Effector memory CD4-positive, alpha-beta T cell (primary cell): ENCODE measurements at regions not wholly inside any gene's neighbourhood (a gene's known extent, or its start where the extent isn't known, plus 50 kb on each side); places are given as distances from the start of the nearest gene placed in this dataset.

Experiments used
- DNase-seq, 3 donors: peaks; one replicate each; pipeline ENCODE4 v3.0.0-alpha.2; 2020
- H3K27ac ChIP-seq: 2 replicates; pipeline ENCODE4 v1.7.0; 2013; ENCODE audit warnings: mild to moderate bottlenecking, low read length, moderate library complexity; ENCODE audit not compliant: insufficient read depth, poor library complexity, severe bottlenecking
- H3K27me3 ChIP-seq: replicated peaks from 2 replicates; pipeline ENCODE4 v1.7.0; 2013; ENCODE audit warnings: mild to moderate bottlenecking, low read length; ENCODE audit not compliant: insufficient read depth, control insufficient read depth, poor library complexity, severe bottlenecking
- H3K36me3 ChIP-seq: 2 replicates; pipeline ENCODE4 v1.7.0; 2013; ENCODE audit warnings: mild to moderate bottlenecking, low read length, moderate library complexity; ENCODE audit not compliant: control insufficient read depth, insufficient read depth
- H3K4me1 ChIP-seq: 2 replicates; pipeline ENCODE4 v1.7.0; 2013; ENCODE audit warnings: low read length, mild to moderate bottlenecking; ENCODE audit not compliant: control insufficient read depth, insufficient read depth, poor library complexity, severe bottlenecking
- H3K4me3 ChIP-seq: 2 replicates; pipeline ENCODE4 v1.7.0; 2013; ENCODE audit warnings: low read length, low read depth, mild to moderate bottlenecking; ENCODE audit not compliant: insufficient read depth, poor library complexity, severe bottlenecking
- H3K9me3 ChIP-seq: 2 replicates; pipeline ENCODE4 v1.7.0; 2013; ENCODE audit warnings: mild to moderate bottlenecking, low read length, moderate library complexity; ENCODE audit not compliant: control insufficient read depth

DNA sequence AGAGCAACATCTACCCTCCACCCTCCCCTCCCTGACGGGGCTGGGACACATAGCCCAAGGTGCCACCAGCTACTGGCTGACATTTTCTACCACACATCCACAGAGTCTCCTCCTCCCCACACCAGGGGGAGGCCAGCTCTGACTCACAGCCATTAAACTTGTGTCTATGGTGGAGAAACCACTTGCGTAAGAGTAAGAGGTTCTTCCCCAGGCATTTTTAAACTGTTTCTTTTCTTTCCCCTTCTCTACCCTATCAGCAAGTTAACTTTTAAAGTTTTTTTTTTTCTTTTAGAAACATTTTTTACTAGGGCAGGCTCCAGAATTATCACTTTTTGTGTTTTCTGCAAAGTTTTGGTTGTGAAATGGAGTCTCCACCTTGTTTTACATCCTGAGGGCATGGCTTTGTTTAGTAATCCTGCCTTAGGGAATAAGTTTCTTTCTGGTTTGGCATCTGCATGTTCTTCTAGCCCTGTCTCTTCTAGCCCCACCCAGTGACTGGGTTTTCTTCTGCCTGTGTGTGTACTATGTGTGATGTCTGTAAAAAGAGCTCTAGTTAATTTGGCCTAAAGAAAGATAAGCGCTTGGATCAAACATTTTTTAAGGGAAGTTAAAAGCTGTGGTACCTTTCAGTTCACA lies 148.8 kb upstream of the GADL1 start:
- H3K4me3 ChIP-seq: no peak overlapping the region
- no peaks in the 10 kb centered on the region for H3K9me3 ChIP-seq
- H3K36me3 ChIP-seq: no peaks in the 10 kb centered on the region
- no peak overlapping the region for H3K27ac ChIP-seq
- H3K4me1 ChIP-seq: no peaks in the 10 kb centered on the region
- H3K27me3 ChIP-seq: no peaks in the 10 kb centered on the region
- DNase-seq: no peak

DNA sequence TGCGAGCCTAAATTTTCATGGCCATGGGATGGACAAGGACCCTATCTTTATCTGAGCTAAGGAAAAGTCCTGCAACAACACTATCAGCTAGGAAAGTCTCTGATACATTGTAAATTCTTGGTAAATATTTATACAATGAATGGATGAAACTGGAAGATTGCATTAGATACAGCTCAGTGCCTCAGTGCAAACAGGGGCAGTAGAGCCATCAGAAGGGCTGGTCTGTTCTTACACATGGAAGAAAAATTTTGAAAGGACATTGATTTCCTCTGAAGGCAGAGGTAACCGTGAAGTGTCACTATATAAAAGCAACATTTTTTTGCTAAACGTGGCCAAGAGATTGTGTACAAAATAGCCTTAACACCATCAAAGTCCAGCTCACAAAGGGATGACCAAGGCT lies 153.2 kb upstream of the GADL1 start:
- H3K9me3 ChIP-seq: no peaks in the 10 kb centered on the region
- no peak for DNase-seq
- H3K4me1 ChIP-seq: no peaks in the 10 kb centered on the region
- no peaks in the 10 kb centered on the region for H3K27me3 ChIP-seq
- H3K4me3 ChIP-seq: no peak overlapping the region
- no peak overlapping the region for H3K27ac ChIP-seq
- H3K36me3 ChIP-seq: no peaks in the 10 kb centered on the region

GRCh38 chr3:31048143-31048542 lies 153.7 kb upstream of the GADL1 start:
- H3K27ac ChIP-seq: no peak overlapping the region
- DNase-seq: no peak
- no peaks in the 10 kb centered on the region for H3K9me3 ChIP-seq
- no peaks in the 10 kb centered on the region for H3K4me1 ChIP-seq
- H3K27me3 ChIP-seq: no peaks in the 10 kb centered on the region
- H3K4me3 ChIP-seq: no peak overlapping the region
- no peaks in the 10 kb centered on the region for H3K36me3 ChIP-seq

GRCh38 chr3:31050296-31050695 lies 155.8 kb upstream of the GADL1 start:
- H3K27me3 ChIP-seq: no peaks in the 10 kb centered on the region
- no peak overlapping the region for H3K4me3 ChIP-seq
- no peaks in the 10 kb centered on the region for H3K9me3 ChIP-seq
- no peak for DNase-seq
- H3K4me1 ChIP-seq: no peaks in the 10 kb centered on the region
- H3K36me3 ChIP-seq: no peaks in the 10 kb centered on the region
- H3K27ac ChIP-seq: no peak overlapping the region

- no peak overlapping the region for H3K27ac ChIP-seq
- no peaks in the 10 kb centered on the region for H3K9me3 ChIP-seq
- no peaks in the 10 kb centered on the region for H3K36me3 ChIP-seq
- H3K27me3 ChIP-seq: no peaks in the 10 kb centered on the region
- no peak overlapping the region for H3K4me3 ChIP-seq
- no peaks in the 10 kb centered on the region for H3K4me1 ChIP-seq
- DNase-seq: no peak
These were observed 156.8 kb upstream of the GADL1 start for GRCh38 chr3:31051226-31051625.

DNA sequence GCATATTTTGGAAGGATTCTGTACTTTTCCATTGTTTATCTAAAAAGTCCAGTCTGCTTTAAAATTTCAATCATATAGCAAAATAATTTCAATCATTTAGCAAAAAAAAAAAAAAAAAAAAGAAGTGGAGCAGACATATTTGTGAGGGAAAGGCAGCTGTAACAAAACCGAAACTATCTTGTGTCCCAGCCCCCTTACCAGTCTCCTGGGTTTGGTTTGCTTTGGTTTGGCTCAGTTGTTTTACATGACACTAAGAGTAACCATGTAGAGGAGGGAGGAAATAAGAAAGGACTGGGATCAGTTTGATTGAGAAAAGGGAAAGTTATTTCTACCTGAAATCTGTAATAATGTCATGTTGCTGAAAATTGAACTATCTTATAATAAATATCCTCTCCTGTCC lies 158.8 kb upstream of the GADL1 start:
- H3K4me3 ChIP-seq: no peak overlapping the region
- no peaks in the 10 kb centered on the region for H3K36me3 ChIP-seq
- no peaks in the 10 kb centered on the region for H3K9me3 ChIP-seq
- no peak for DNase-seq
- H3K27me3 ChIP-seq: no peaks in the 10 kb centered on the region
- H3K27ac ChIP-seq: no peak overlapping the region
- H3K4me1 ChIP-seq: no peaks in the 10 kb centered on the region

DNA sequence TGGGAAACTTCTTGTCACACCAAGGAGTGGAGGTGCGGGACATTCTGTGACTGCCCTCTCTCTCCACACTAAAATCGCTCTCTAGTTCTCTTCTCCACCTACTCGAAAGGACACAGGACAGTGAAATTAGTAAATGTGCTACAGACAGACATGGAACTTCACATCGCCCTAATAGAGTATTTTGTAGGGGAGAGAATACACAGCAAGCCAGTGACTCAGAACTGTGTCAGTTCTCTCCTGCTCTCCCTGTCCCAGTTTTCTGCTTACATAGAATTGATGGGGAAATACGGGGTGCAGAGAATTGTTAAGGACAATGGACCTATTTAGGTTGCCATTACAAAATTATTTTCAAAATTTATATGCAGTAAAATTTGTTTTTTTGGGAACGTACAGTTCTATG lies 159.6 kb upstream of the GADL1 start:
- no peaks in the 10 kb centered on the region for H3K27me3 ChIP-seq
- no peaks in the 10 kb centered on the region for H3K4me1 ChIP-seq
- DNase-seq: no peak
- H3K4me3 ChIP-seq: no peak overlapping the region
- H3K27ac ChIP-seq: no peak overlapping the region
- no peaks in the 10 kb centered on the region for H3K36me3 ChIP-seq
- no peaks in the 10 kb centered on the region for H3K9me3 ChIP-seq

GRCh38 chr3:31055757-31056156 lies 161.3 kb upstream of the GADL1 start:
- H3K4me3 ChIP-seq: no peak overlapping the region
- no peaks in the 10 kb centered on the region for H3K27me3 ChIP-seq
- no peak overlapping the region for H3K27ac ChIP-seq
- no peaks in the 10 kb centered on the region for H3K36me3 ChIP-seq
- H3K4me1 ChIP-seq: no peaks in the 10 kb centered on the region
- no peak for DNase-seq
- no peaks in the 10 kb centered on the region for H3K9me3 ChIP-seq

- H3K4me3 ChIP-seq: no peak overlapping the region
- no peak for DNase-seq
- no peaks in the 10 kb centered on the region for H3K27me3 ChIP-seq
- no peaks in the 10 kb centered on the region for H3K4me1 ChIP-seq
- H3K9me3 ChIP-seq: no peaks in the 10 kb centered on the region
- no peaks in the 10 kb centered on the region for H3K36me3 ChIP-seq
- H3K27ac ChIP-seq: no peak overlapping the region
These were observed 163.4 kb upstream of the GADL1 start for GRCh38 chr3:31057891-31058290.

DNA sequence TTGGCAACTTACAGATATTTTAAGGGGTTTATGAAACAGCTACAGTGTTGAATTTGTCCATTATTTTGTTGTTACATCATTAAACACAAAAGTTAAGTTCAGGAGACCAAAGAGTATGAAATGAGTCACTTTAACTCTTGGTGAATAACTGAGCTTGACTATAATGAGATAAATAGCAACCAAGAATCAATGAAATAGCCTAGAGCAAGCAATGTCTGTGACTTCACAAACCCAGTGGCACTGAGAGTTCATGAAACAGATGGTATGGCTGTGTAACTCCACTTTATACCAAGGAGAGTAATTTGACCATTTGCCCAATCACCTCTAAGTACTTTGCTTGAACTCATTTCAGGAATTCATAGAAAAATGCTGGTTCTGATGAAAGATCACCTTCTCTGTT lies 169.6 kb upstream of the GADL1 start:
- no peak for DNase-seq
- Histone ChIP-seq H3K4me1 (no peaks in the 10 kb centered on the region), H3K27ac (no peak overlapping the region), H3K36me3 (no peaks in the 10 kb centered on the region), H3K27me3 (no peaks in the 10 kb centered on the region), H3K9me3 (no peaks in the 10 kb centered on the region), H3K4me3 (no peak overlapping the region)
